ENCODE measurements at regions not wholly inside any gene's neighbourhood (a gene's known extent, or its start where the extent isn't known, plus 50 kb on each side); places are given as distances from the start of the nearest gene placed in this dataset.

DNA sequence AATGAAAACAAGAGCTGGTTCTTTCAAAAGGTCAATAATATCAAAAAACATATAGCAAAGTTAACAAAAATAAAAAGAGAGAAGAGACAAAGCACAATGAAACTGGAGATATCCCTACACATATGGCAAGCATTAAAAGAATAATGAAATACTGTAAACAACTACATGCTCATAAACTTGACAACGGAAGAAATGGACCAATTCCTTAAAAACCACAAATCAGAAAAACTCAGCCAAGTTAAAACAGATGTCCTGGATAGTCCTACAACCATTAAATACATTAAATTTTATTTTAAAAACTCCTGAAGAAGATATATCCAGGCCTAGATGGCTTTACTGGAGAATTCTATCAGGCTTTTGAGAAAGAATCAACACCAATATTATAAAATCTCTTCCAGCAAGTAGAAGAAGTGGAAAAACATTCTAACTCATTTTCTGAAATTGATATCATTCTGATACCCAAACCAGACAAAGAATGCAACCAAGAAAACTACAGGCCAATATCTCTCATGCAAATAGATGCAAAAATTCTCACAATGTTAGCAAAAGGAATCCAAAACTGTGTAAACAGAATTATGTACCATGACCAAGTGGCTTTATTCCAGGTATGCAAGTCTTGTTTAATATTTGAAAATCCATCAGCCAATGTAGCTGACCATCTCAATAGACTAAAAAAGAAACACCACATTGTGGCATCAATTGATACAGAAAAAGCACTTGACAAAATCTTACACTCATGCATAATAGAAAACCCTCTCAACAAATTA, 56.1 kb upstream of the LRRC7 start:
- no peak for TF ChIP-seq CTCF (IDR thresholded peaks at IDR 0.05; ENCODE audit: unreplicated experiment)
- no peaks in the 10 kb centered on the region for H3K4me1 Mint-ChIP-seq
- peaks cover 4% of the 10 kb centered on the region for H3K27me3 Mint-ChIP-seq (ENCODE audit: low read depth)
- no peak overlapping the region for H3K4me3 Mint-ChIP-seq
- H3K36me3 Mint-ChIP-seq, result no peaks in the 10 kb centered on the region
- no peak overlapping the region for H3K27ac Mint-ChIP-seq
- no peak for DNase-seq (ENCODE audit: low spot score in 2 of 2, unreplicated experiment in 2 of 2)
- no peaks in the 10 kb centered on the region for H3K9me3 Mint-ChIP-seq

DNA sequence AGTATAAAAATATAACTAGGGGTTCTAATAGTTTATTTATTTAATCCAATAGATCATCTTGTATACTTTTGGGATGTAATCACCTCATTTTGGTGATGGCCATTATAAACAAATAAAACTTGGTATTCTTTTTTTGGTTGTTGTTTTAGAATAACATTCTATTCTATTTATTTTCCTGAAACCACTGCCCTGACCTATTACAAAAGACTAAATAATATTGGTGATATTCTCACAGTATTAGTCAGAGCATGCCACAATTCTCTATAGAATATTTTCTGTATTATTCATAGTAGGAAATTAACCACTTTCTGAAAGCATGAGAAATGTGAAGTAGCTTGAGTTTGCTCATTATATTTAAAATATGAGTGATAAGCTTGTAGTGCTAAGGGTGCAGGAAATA, 54.1 kb upstream of the LRRC7 start:
- Mint-ChIP-seq H3K27me3 (ENCODE audit: low read depth) (peaks cover 4% of the 10 kb centered on the region), H3K36me3 (no peaks in the 10 kb centered on the region), H3K27ac (no peak overlapping the region), H3K4me3 (no peak overlapping the region), H3K4me1 (no peaks in the 10 kb centered on the region), H3K9me3 (no peaks in the 10 kb centered on the region)
- no peak for DNase-seq (ENCODE audit: low spot score in 2 of 2, unreplicated experiment in 2 of 2)
- TF ChIP-seq CTCF (IDR thresholded peaks at IDR 0.05; ENCODE audit: unreplicated experiment), result no peak

Data from mesothelial cell of epicardium (in vitro differentiated cells).